Stimulated activated CD8-positive, alpha-beta memory T cell treated with anti-CD3 and anti-CD28 coated beads, Interleukin-7, amount 100 ng/mL, for 4 hours (primary cell): ENCODE measurements at regions not wholly inside any gene's neighbourhood (a gene's known extent, or its start where the extent isn't known, plus 50 kb on each side); places are given as distances from the start of the nearest gene placed in this dataset.

Source experiments
- DNase-seq, 2 donors: peaks; one replicate each; pipeline ENCODE4 v3.0.0-alpha.2; 2020; ENCODE audit warnings: low read depth in 2 of 2

DNA sequence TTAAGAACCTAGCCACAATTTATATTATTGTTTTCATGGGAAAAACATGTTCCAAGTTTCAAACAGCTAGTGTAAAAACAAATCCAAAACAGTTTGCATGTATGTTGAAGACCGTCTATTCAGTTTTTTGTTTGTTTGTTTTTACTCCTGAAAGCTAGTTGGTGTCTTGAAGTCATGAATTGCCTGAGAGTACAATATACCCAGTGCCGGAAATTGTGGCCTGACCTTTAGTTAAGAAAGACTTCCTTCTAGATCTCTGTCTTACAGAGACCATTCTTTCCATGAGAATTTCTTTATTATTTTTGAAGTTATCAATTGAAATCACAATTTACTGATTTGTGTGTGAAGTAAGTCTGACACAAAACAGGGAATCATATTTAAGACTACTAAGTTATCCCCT, 474.8 kb downstream of the KCNJ2 start:
- no peak for DNase-seq

DNA sequence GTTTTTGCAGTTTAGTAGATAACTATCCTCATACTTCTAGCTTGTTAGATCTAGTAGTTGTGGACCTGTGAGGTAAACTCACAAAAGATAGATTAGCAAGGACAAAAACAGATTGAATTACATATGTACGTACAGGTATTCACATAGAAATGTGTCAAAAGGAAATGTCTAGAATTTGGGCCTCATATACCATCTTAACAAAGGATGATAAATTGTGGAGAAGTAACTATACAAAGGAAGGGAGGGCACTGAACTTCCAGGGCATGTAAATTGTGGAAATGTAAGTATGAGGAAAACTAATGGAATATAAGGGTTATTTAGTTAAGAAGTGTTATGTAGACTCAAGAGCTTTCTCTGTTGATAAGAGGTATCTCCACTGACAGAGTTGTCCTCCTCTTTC, 477.3 kb downstream of the KCNJ2 start:
- DNase-seq: no peak

DNA sequence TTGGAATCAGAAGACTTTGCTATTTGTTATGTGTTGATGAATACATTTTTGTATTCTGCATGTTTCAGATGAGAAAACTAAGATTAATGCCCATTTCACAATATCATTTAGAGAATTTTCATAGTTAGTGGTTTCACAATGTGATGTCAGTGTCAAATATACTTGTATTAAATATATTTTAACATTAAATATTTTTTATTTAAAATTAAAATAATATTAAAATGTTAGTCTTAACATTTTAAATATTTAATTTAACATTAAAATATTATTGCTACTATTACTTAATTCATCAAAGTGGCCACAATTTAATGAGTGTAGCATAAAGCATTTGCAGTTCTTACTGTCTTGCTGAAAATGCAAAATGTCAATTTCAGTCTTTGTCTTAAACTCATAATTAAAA, 478.8 kb downstream of the KCNJ2 start:
- no peak for DNase-seq

DNA sequence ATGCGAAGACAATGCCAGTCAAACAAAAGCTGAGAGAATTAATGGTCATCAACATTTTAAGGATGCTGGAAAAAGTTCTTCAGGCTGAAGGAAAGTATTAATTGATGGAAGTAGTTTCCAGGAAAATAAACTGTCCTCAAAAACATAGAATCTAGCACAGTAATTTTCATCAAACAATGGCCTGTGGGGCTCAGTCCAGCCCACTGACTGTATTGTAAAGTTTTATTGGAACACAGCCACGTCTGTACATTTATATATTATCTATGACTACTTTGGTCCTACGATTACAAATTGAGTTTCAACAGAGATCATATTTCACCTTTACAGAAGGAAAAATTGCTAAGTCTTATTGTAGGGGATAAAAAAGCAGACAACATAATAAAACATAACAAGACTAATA, 484.5 kb downstream of the KCNJ2 start:
- no peak for DNase-seq

DNA sequence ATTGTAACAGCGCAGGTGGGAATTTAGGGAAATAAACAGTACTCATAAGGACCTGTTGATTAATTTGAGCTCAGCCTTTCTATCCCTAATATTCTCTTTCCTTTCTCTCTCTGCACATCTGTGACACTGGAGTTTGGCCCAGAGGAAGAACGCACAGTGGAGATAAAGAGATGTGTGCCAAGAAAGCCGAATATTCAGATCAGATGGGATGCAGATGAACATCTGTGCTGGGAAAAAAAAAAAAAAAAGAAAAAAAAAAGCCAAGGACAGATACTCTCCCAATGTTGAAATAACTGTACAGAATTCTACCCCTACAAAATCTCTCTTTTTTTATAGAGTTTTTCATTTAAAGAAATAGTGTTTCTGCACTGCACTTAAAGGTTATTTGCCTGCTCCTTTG, 485.4 kb downstream of the KCNJ2 start:
- DNase-seq: no peak

DNA sequence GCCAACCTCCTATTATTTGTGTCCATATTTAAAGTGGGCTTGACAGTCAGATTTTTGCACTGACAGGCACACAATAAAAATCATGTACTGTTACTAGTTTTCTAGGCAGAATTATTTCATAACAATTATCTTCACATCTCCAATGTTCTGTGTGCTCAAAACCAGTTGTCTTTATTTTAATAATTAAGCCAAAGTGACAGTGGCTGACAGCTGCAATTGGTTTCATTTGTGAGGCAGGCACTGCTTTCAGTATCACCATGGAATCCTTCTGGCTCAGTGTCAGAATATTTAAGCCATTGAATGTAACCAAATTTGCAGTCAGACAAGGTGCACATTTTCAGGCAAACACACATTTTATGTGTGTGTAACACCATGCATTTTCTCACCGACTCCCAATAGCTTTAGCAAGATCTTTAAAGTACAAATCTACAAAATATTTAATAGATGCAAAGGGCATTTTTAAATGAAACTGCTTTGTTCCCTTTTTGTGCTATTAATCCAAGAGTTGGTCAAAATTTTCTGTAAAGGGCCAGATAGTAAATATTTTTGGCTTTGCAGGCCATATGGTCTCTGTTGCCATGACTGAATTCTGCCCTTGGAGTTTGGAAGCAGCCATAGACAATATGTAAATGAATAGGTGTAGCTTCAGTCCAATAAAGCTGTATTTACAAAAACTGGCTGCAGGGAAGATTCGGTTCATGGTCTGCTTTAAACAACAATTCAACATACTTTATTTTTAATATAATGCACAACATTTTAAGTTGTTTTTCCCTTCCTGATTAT, 486.0 kb downstream of the KCNJ2 start:
- no peak for DNase-seq

DNA sequence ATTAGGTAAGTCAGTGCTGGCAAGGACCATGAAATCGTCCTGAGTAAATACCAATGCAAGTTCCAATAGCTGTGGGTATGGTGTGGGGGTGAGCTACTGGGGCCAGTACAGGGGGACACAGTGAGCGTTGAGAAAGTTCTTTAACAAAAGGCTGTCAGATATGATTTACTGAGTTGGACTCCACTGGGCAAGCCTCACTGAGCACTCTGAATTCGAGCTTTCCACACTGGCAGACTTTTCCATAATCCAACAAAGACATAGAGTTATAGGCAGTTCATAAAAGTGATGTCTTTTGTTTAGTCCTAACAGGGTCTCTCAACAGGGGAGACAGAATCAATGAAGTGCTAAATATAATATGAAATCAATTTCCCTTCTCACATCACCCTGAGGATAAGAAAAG, 489.0 kb downstream of the KCNJ2 start:
- no peak for DNase-seq

DNA sequence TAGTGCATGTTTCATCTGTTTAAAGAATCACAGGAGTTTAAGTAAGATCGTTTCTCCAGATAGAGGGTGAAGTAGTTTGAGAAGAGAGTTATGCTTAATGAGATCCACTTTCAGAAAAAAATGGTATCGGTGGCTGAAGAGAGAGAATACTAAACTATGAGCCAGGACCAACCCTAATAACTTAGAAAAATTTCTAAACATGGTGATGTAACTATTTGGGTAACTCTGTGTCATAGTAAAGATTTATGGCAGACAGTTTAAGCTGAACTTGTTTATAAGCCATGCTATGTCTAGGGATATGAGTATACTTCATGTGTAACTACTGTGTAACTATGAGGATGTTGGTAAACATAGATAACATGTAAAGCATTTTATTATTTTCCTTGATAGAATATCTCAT, 489.5 kb downstream of the KCNJ2 start:
- DNase-seq: no peak

DNA sequence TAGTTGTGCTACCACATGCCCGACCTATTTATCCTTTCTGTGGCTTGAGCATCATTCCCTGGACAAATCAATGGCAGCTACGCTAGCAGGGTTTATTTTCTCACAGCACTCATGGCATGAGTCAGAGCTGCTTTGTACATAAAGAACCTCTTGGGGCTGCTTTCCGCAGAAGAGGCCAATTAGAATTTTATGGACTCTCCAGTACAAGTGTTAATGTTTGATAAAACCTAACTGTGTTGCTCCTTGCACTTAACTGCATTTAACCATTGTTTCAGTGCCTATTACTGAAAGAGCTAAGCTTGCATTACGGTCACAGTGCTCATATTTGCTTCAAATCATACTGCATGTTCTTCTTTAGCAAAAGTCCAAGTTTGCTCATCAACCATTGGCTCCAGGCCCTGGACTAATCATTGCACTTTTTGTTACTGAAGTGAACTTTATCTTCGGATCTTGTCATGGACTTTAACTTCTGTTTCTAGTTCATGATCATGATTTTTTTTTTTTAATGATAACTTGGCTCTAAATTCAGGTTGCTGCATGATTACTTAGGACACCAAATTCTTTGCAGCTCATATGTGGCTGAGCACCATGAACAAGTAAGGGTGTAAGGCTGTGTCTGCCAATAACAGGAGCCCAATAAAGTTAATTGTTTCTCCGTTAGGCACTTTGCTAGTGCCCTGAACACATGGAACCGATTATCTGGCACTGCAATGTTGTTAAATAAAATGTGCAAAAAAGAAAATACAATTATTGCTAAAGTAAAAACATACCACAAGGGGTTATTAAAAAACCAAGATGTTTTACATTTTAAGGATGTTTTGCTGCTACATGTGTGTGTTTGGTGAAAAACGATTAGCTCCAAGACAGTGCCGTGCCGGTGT, 492.2 kb downstream of the KCNJ2 start:
- DNase-seq: no peak

DNA sequence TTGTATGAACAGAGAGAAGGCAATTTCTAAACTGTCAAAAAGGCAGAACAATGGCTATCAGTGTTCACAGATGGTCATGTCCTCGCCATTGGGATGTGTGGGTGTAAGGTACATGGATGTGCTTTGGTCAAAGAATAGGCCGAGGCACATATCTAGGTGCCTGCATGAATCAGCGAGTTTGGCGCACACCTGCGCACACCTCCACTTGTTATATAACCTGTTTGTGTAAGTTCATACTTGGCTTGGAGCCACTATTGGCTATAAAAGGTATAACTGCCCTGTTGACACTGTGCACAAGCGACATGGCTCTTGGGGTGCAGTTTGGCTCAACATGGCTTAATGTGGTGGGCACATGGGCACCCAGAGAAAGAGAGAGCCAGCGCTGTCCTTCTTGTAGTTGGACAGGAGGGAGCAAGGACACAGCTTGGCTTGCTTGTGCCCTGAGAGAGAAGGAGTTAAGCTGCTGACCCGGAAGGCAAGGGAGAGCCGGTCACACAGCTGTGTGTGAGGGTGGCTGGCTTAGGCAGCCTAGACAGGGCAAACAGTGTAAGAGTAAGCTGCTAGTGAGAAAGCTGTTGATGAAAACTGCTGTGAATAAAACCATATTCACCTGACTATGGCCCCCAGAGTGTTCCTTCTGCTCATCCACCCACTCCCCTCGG, 499.1 kb downstream of the KCNJ2 start:
- DNase-seq: no peak

DNA sequence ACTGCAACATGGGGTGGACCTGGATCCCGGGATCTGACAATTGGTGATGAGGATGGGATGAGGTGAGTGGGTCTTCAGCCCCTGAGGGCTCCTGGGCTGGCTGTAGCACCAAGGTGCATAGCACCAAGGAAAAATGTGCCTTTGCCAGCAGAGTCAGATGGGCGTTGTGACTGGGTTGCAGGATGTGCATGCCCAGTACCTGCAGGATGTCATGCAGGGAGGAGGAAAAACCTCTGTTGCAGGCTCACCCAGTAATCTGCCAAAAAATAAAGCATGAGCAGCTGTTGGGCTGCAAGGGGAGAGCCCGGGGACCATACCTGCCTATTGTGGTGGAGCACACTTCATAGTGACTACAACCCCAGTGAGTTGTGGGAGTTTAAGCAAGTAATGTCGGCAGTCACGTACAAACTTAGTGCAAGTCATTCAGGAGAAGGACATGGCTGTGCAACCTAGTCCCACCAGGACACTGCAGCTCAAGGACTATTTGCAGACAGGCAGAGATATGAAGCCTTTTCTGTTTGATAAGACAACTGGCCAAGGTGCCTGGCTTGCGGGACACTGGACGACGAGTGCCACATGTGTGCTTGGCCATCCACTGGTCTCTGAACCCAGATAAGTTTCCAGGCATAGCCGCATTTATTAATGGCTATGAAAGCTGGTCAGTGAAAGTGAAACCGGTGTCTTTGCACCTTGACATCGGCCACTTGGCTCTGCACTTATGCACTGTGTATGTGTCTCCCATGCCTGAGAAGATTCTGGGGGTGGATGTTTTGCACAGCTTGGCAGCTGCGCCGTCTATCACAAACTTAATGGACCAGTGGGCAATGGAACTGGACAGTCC, 499.8 kb downstream of the KCNJ2 start:
- no peak for DNase-seq

DNA sequence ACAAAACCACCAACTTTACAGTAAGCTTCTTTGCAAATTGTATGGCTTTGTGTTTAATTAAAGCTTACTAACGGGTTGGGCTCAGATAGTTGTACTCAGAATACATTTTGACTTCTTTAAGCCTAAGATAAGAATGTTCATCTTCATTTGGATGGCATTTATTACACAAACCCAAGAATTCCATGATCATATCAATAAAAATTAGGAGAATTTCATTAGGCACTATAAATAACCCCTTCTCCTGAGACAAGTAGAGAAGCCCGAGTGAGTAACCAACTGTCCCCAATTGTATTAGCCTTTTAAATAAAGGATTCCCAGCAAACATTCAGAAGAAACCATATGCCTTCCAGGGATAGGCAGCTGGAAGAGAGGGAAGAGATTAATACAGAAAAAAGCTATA, 504.7 kb downstream of the KCNJ2 start:
- DNase-seq: no peak

DNA sequence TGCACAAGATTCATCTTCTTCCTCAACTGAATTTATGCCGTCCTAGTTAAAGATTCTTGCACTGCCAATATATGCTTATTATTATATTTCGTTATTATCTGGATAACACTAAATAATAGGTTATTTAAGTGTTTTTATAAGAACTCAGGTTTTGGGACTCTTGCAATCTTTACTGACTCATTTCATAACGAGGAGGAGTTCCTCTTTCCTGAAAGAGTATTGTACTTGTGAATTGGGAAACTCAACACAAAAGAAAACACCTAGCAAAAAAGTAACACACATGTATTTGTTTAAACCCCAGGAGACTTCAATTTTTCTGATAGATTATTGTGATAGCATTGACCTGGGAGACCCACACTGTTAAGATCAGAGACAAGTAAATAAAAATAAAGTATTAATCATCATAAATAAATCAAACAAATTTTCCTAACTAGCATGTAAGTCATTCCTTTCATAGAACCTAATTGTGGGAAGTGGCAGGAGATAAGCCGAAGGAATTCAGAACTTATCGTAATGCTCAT, 505.8 kb downstream of the KCNJ2 start:
- DNase-seq: no peak

DNA sequence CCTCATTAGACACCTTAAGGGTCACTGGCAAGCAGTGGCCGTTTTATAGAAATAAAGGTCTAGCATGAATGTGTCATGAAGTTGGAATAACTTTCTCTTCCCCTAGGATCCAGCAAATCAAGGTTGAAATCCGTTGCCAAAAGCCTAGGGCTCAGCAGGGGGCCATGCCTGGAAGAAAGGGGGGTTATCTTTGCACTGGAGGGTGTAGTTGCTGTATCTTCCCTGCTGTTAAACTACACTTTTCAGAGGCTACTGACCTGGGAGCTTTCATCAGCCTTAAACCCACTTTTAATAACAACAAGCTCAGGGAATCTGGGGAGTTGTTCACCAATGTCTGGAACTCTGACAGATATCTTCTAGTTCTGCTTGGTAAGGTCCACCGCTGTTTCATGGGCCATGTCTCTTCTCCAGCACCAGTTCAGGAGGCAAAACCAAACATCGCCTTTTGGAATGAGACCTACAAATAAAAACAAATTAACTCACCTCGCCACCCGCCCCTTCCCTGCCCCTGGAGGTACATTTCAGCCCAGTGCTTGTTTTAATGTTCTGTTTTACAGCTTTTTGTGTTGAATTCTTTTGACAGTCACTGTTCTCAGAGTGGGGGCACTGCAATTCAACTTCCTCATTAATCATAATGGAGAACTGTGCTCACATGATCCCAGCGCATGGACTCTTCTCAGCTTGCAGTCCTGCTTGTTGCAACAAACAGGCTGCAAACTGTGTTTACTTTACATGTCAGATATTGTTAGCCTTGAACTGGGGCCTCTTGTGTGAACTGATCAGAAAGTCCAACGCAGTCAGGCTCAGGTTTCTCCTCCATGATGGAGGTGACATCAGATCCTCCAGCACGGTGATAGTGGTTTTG, 508.7 kb downstream of the KCNJ2 start:
- no peak for DNase-seq

DNA sequence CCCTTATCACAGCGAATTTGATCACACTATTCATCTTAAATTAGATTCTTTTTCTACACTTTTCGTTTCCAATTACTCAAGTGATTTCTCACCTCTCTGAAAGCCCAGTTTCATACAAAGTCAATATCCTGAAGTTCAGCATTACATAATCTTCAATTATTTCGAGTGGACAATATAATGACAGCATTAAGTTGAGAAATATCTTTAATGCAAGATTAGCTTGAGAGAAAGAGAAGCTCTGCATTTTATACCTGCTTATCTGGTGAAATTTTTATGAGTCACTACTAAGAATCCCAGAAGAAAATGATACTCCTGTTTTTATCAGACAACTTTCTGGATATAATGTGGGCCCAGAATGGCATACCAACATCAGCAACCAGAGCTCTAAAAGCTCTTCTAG, 509.6 kb downstream of the KCNJ2 start:
- no peak for DNase-seq

DNA sequence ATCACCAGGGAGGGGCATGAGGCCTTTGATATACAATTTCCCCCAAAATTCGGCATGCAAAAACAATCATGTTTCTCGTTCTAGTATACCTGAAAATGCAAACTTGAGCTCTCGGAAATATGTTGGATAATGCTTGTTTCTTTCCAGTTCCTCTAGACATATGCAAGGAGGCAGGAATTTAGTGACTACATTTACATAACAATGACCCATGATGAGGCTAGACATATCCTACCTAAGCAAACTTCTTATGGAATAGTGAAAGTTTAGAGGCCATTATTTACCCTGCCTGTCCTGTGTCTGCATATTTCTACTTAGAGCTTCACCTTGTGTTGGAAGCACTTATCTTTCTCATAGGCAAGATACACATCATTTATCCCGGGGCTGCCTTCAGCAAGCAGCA, 514.6 kb downstream of the KCNJ2 start:
- no peak for DNase-seq

DNA sequence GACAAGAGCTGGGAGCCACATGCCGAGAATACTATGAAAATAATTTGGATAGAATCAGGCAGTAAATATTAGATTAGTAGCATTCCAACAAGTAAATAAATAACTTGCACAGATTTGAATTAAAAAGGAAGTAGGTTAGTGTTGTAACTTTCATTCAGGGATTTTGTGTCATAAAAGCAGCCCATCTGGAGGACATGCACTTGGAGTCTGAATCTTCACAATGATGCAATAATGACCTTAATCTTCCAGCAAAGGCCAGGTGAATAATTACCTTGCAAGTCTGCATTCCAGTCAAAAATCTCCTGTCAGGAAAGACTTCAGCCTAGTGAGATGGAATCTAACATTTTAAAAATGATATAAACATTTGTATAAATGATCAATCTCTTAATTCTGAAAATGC, 518.1 kb downstream of the KCNJ2 start:
- DNase-seq: no peak

DNA sequence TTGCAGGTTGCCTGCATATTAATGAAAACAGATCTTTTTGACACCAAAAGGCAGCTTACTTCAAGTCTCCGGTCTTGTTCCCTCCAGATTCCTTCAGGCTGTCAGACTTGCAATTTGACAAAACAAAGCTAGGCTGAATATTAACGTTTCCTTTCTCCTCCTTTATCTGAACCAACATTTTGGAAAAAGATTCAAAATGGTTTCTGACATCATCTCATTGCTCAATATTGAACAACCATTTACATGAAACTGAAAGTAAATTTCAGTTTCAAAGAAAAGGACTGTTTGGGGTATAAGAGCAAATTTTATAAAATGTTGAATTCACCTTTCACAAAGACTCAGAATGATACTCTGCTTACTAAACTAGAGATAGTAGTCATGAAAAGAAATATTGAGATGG, 521.8 kb downstream of the KCNJ2 start:
- DNase-seq: no peak

DNA sequence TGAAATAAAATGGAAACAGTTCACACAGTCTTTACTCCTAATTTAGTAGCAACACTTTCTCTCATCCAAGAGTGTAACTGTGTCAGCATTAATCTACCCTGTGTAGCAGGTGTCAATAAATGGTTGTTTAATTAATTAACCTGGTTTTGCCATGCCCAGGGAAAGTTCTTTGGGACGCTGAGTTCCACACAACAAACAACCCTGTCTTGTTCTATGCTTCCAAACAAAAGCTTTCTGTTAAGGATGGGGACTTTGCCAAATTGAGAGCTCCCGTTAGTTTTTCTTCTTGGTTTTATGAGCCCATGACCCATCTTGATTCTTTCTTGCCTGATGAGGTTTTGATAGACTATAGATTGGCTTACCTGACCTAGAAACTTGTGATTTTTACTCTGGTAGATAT, 530.1 kb downstream of the KCNJ2 start:
- no peak for DNase-seq

DNA sequence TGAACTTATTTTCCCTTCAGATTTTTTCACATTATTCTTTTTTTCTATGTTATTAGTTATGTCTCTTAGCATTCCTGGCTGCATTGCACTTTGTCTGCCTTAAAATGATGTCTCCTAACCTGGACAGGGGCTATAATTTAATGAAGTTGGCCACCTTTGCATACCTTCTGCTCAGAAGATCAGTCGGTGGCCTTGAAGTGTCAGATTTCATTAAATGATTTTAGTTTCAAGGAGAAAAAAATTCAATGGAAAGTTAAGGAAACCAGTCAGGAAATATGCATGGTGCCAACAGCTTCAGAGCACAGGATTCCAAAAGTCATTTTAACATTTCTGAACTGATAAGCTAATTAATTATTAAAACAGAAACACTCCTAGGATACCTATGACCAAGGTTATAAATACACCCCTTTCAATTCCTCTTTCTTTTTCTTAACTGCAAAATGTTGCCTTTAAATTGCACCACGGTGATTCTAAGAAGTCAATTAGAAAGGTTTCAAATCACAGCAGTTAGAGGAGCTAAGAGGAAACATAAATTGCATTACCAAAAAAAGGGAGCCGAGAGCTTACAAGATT, 533.4 kb downstream of the KCNJ2 start:
- no peak for DNase-seq
